H1 (cell line): ENCODE measurements at regions not wholly inside any gene's neighbourhood (a gene's known extent, or its start where the extent isn't known, plus 50 kb on each side); places are given as distances from the start of the nearest gene placed in this dataset.

Experiments used
- CTCF ChIA-PET: fragments of 300-600 bp; sonication (Branson Sonifier 250); formaldehyde crosslinking; loops from one replicate; lab custom pipeline; 2021; ENCODE audit not compliant: partially characterized antibody; lab: Charles Lee
- POLR2A ChIA-PET: fragments of 300-600 bp; sonication (Branson Sonifier 250); formaldehyde crosslinking; loops from one replicate; lab custom pipeline; 2021; ENCODE audit warnings: inconsistent platforms; ENCODE audit not compliant: partially characterized antibody; lab: Charles Lee
- DNase-seq, 2 experiments: peaks; one replicate each; pipeline versions ENCODE4 v3.0.0 to v3.0.0-alpha.2; 2010 to 2022; ENCODE audit warnings: low spot score in 2 of 2, low read depth in 1 of 2, mixed read lengths in 1 of 2
- FAIRE-seq: peaks from 2 replicates; lab custom pipeline; 2011; peaks lifted over from hg19 to GRCh38; lab: Jason Lieb, UNC
- H2AFZ ChIP-seq: 2 replicates; pipeline ENCODE4 v1.8.1; 2012; ENCODE audit warnings: low read length, inconsistent platforms
- H2AK5ac ChIP-seq: 2 replicates; pipeline ENCODE4 v1.6.1; 2013; ENCODE audit warnings: low read depth, low read length
- H2BK120ac ChIP-seq: replicated peaks from 2 replicates; pipeline ENCODE3; 2013; ENCODE audit warnings: low read depth, low read length, inconsistent platforms
- H2BK12ac ChIP-seq: 2 replicates; pipeline ENCODE4 v1.6.1; 2013; ENCODE audit warnings: low read depth, low read length
- H2BK15ac ChIP-seq: 2 replicates; pipeline ENCODE4 v1.6.1; 2013; ENCODE audit warnings: low read length
- H2BK20ac ChIP-seq: 2 replicates; pipeline ENCODE4 v1.6.1; 2013; ENCODE audit warnings: low read length
- H2BK5ac ChIP-seq: 2 replicates; pipeline ENCODE4 v1.6.1; 2013; ENCODE audit warnings: low read depth, low read length
- H3K14ac ChIP-seq: 2 replicates; pipeline ENCODE4 v1.6.1; 2013; ENCODE audit warnings: inconsistent platforms; ENCODE audit not compliant: insufficient read length
- H3K18ac ChIP-seq: 2 replicates; pipeline ENCODE4 v1.6.1; 2013; ENCODE audit warnings: low read length; ENCODE audit errors: extremely low read depth
- H3K23ac ChIP-seq: 2 replicates; pipeline ENCODE4 v1.6.1; 2013; ENCODE audit warnings: inconsistent platforms; ENCODE audit not compliant: insufficient read length
- H3K23me2 ChIP-seq: 2 replicates; pipeline ENCODE4 v1.6.1; 2013; ENCODE audit warnings: low read depth, low read length
- H3K27ac ChIP-seq: 2 replicates; pipeline ENCODE4 v1.6.1; 2011; ENCODE audit warnings: low read depth, low read length, inconsistent platforms
- H3K27me3 ChIP-seq, 4 experiments: replicated peaks in 1 of 4; 1 replicate in 1 of 4; 2 replicates in 3 of 4; pipeline versions ENCODE4 v1.6.1 to v1.8.1; 2011 to 2013; ENCODE audit warnings: low read length in 3 of 4, mild to moderate bottlenecking in 3 of 4, inconsistent platforms in 2 of 4, mixed read lengths in 2 of 4, moderate library complexity in 1 of 4; ENCODE audit not compliant: control insufficient read depth in 3 of 4, insufficient read depth in 3 of 4; ENCODE audit errors: extremely low read depth in 1 of 4
- H3K36me3 ChIP-seq, 4 experiments: 2 replicates each; pipeline versions ENCODE4 v1.6.1 to v1.8.1; 2011 to 2013; ENCODE audit warnings: mild to moderate bottlenecking in 4 of 4, low read length in 3 of 4, moderate library complexity in 2 of 4, control low read depth in 1 of 4, inconsistent platforms in 1 of 4; ENCODE audit not compliant: insufficient read depth in 4 of 4, control insufficient read depth in 2 of 4
- H3K4ac ChIP-seq: replicated peaks from 2 replicates; pipeline ENCODE3; 2013; ENCODE audit warnings: low read length, low read depth, mixed read lengths, inconsistent platforms; ENCODE audit not compliant: insufficient read length
- H3K4me1 ChIP-seq, 4 experiments: replicated peaks in 1 of 4; 1 replicate in 1 of 4; 2 replicates in 3 of 4; pipeline versions ENCODE4 v1.6.1 to v1.8.1; 2011 to 2013; ENCODE audit warnings: low read length in 3 of 4, inconsistent platforms in 2 of 4, mixed read lengths in 1 of 4; ENCODE audit not compliant: insufficient read depth in 4 of 4, control insufficient read depth in 3 of 4
- H3K4me2 ChIP-seq, 2 experiments: 2 replicates each; pipeline versions ENCODE4 v1.6.1 to v1.8.1; 2011 to 2013; ENCODE audit warnings: low read depth in 2 of 2, low read length in 2 of 2, control low read depth in 1 of 2, inconsistent platforms in 1 of 2, mild to moderate bottlenecking in 1 of 2; ENCODE audit not compliant: insufficient read depth in 1 of 2
- H3K4me3 ChIP-seq, 4 experiments: fragments of 200-600, 300-600 bp in 1 of 4; sonication (generic), shearing (Covaris generic), sonication (Bioruptor Twin) in 1 of 4; 2 replicates each; pipeline versions ENCODE4 v1.5.1 to v1.8.1; 2011 to 2016; ENCODE audit warnings: low read length in 4 of 4, low read depth in 3 of 4, control low read depth in 2 of 4, inconsistent platforms in 2 of 4, mild to moderate bottlenecking in 2 of 4, mixed read lengths in 1 of 4, moderate library complexity in 1 of 4; ENCODE audit not compliant: insufficient read depth in 2 of 4; ENCODE audit errors: extremely low read depth in 1 of 4
- H3K56ac ChIP-seq: replicated peaks from 2 replicates; pipeline ENCODE3; 2013; ENCODE audit warnings: low read depth, mild to moderate bottlenecking, mixed read lengths, low read length, inconsistent platforms; ENCODE audit not compliant: insufficient read length
- H3K79me1 ChIP-seq: 2 replicates; pipeline ENCODE4 v1.6.1; 2013; ENCODE audit warnings: low read depth, low read length, control low read depth
- H3K79me2 ChIP-seq, 2 experiments: 2 replicates each; pipeline versions ENCODE4 v1.6.1 to v1.8.1; 2012 to 2013; ENCODE audit warnings: low read length in 2 of 2, mild to moderate bottlenecking in 2 of 2, inconsistent platforms in 1 of 2; ENCODE audit not compliant: insufficient read depth in 2 of 2, control insufficient read depth in 1 of 2
- H3K9ac ChIP-seq, 4 experiments: replicated peaks in 1 of 4; 1 replicate in 1 of 4; 2 replicates in 3 of 4; pipeline versions ENCODE4 v1.6.1 to v1.8.1; 2011 to 2013; ENCODE audit warnings: low read depth in 3 of 4, low read length in 3 of 4, control low read depth in 2 of 4, mild to moderate bottlenecking in 2 of 4, moderate library complexity in 2 of 4, inconsistent platforms in 1 of 4; ENCODE audit errors: extremely low read depth in 1 of 4
- H3K9me3 ChIP-seq, 2 experiments: 2 replicates each; pipeline versions ENCODE4 v1.6.1 to v1.8.1; 2012 to 2013; ENCODE audit warnings: mild to moderate bottlenecking in 2 of 2, moderate library complexity in 2 of 2, control low read depth in 1 of 2, inconsistent platforms in 1 of 2, low read depth in 1 of 2, low read length in 1 of 2, mixed read lengths in 1 of 2; ENCODE audit not compliant: insufficient read depth in 2 of 2
- H4K20me1 ChIP-seq, 2 experiments: replicated peaks in 1 of 2; 2 replicates each; pipeline versions ENCODE3 to v1.8.1; 2011 to 2013; ENCODE audit warnings: inconsistent platforms in 2 of 2, low read length in 2 of 2, mild to moderate bottlenecking in 1 of 2; ENCODE audit not compliant: insufficient read depth in 2 of 2, control insufficient read depth in 1 of 2
- H4K5ac ChIP-seq: 2 replicates; pipeline ENCODE4 v1.6.1; 2013; ENCODE audit warnings: low read length, low read depth, mixed read lengths, inconsistent platforms; ENCODE audit not compliant: insufficient read length
- H4K8ac ChIP-seq: 2 replicates; pipeline ENCODE4 v1.8.0; 2013; ENCODE audit warnings: mild to moderate bottlenecking, moderate library complexity, low read length, inconsistent platforms; ENCODE audit not compliant: insufficient read depth; ENCODE audit errors: extremely low read depth
- H4K91ac ChIP-seq: replicated peaks from 2 replicates; pipeline ENCODE3; 2013; ENCODE audit warnings: low read length, mixed read lengths, inconsistent platforms; ENCODE audit not compliant: insufficient read length
- ASH2L ChIP-seq: fragments of 200-600, 300-600 bp; sonication (generic); IDR thresholded peaks from one replicate; pipeline ENCODE4 v1.7.1; 2017; ENCODE audit warnings: low read length
- CBX8 ChIP-seq: fragments of 300-800, 300-1000 bp; sonication (generic); IDR thresholded peaks from 2 replicates; pipeline ENCODE4 v1.7.1; 2016; ENCODE audit warnings: low read depth, low read length, borderline replicate concordance
- EGR1 ChIP-seq: IDR thresholded peaks from 2 replicates; pipeline ENCODE4 v1.6.1; 2011; ENCODE audit warnings: low read depth, low read length, borderline replicate concordance
- GABPA ChIP-seq: IDR thresholded peaks from 2 replicates; pipeline ENCODE4 v1.6.1; 2011; ENCODE audit warnings: mild to moderate bottlenecking, low read length, moderate library complexity, borderline replicate concordance; ENCODE audit not compliant: insufficient read depth
- HDAC2 ChIP-seq, 2 experiments: fragments of 300-600 bp in 1 of 2; sonication (generic) in 1 of 2; IDR thresholded peaks; 2 replicates each; pipeline ENCODE4 v1.6.1; 2011 to 2012; ENCODE audit warnings: low read depth in 2 of 2, low read length in 2 of 2, mild to moderate bottlenecking in 2 of 2, moderate library complexity in 2 of 2, borderline replicate concordance in 1 of 2, inconsistent platforms in 1 of 2
- JUND ChIP-seq: IDR thresholded peaks from 2 replicates; pipeline ENCODE4 v1.6.1; 2011; ENCODE audit warnings: mild to moderate bottlenecking, improper control_type of control experiment, low read length
- SAP30 ChIP-seq: fragments of 300-600 bp; sonication (generic); IDR thresholded peaks from 2 replicates; pipeline ENCODE4 v1.7.1; 2012; ENCODE audit warnings: low read length, moderate library complexity, mild to moderate bottlenecking, inconsistent platforms; ENCODE audit not compliant: insufficient read depth, insufficient replicate concordance
- SIN3A ChIP-seq, 2 experiments: IDR thresholded peaks in 1 of 2; conservative IDR thresholded peaks in 1 of 2; 2 replicates each; pipeline ENCODE4 v1.6.1; 2011 to 2012; ENCODE audit warnings: low read length in 2 of 2, improper control_type of control experiment in 1 of 2, low read depth in 1 of 2, mild to moderate bottlenecking in 1 of 2
- SIRT6 ChIP-seq: IDR thresholded peaks from one replicate; pipeline ENCODE4 v1.7.1; 2012; ENCODE audit warnings: low read length, inconsistent platforms
- WGBS, 2 experiments: shearing (Covaris generic) in 1 of 2; methylation state at CpG; one replicate each; pipeline versions ENCODE4 v1.1.6 to v1.1.7; 2013 to 2015; ENCODE audit warnings: low lambda C conversion rate in 2 of 2, mixed read lengths in 2 of 2, inconsistent platforms in 1 of 2, low coverage in 1 of 2, missing lambda C conversion rate in 1 of 2; ENCODE audit not compliant: insufficient replicate concordance in 2 of 2, insufficient coverage in 1 of 2, insufficient read length in 1 of 2; ENCODE audit errors: extremely low coverage in 1 of 2, missing lambda C conversion rate in 1 of 2; 5-methylcytosine and 5-hydroxymethylcytosine counted together
- TF ChIP-seq, protein P1 (sequence below): IDR thresholded peaks from 2 replicates; pipeline ENCODE4 v1.6.1; 2012; ENCODE audit warnings: inconsistent platforms

DNA sequence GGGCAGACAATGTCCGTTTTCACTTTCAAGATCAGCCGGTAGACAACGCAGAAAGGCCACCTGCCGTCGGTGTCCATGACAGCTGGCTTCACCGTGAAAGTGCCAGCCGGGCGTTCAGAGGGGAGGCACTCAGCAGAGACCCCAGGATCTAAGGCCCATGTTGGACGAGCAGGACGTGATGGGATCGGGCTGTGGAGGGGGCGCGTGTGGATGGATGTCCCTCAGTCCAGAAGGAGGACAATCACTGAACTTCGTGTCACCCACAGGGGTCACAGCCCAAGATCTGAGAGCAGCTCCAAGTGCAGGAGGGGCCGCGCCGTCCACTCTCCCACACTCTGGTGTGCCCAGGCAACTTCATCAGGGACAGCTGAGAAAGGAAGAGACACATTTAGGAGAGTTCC, 164.4 kb downstream of the BRD1 start:
- Histone ChIP-seq H2BK5ac (no peak overlapping the region), H3K79me2 (no peaks in the 10 kb centered on the region), H3K23me2 (no peaks in the 10 kb centered on the region), H4K5ac (no peak overlapping the region), H3K4me1 (peaks cover 0 to 3% (median 1%) of the 10 kb centered on the region in 4 experiments; a peak in 4 of 7 replicates), H2BK12ac (no peak overlapping the region), H3K9me3 (no peaks in the 10 kb centered on the region; a peak in 1 of 4 replicates), H2BK15ac (no peak overlapping the region), H3K79me1 (no peaks in the 10 kb centered on the region), H2BK20ac (no peak overlapping the region), H3K56ac (no peak overlapping the region), H3K4me3 (no peak overlapping the region), H3K14ac (no peak overlapping the region), H3K18ac (no peak overlapping the region), H3K4me2 (no peak overlapping the region), H2BK120ac (no peak overlapping the region), H3K27me3 (0 out of 7 replicates have a peak, but pooled peaks cover 0 to 4% (median 1%) of the 10 kb centered on the region in 4 experiments), H4K91ac (no peak overlapping the region), H3K9ac (no peak overlapping the region; a peak in 1 of 7 replicates), H3K4ac (no peak overlapping the region), H2AK5ac (0 out of 2 replicates have a peak overlapping the region, but pooled peaks have one; percentile 24), H2AFZ (no peak overlapping the region), H3K23ac (no peak overlapping the region), H4K8ac (no peak overlapping the region; the same call in 1 of the 2 replicates), H4K20me1 (no peaks in the 10 kb centered on the region), H3K36me3 (no peaks in the 10 kb centered on the region), H3K27ac (no peak overlapping the region)
- DNase-seq (no peak), FAIRE-seq (no peak)
- TF ChIP-seq ASH2L = no peak
- TF ChIP-seq CBX8 = no peak
- TF ChIP-seq GABPA = no peak
- no peak for TF ChIP-seq SAP30
- no peak for TF ChIP-seq EGR1
- TF ChIP-seq, protein P1, sequence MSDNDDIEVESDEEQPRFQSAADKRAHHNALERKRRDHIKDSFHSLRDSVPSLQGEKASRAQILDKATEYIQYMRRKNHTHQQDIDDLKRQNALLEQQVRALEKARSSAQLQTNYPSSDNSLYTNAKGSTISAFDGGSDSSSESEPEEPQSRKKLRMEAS = no peak
- TF ChIP-seq JUND = no peak
- TF ChIP-seq HDAC2 (IDR thresholded peaks at IDR 0.05; ENCODE audit: borderline replicate concordance in 1 of 2, low read depth in 2 of 2, low read length in 2 of 2) = no peak
- TF ChIP-seq SIN3A (conservative IDR thresholded peaks at IDR 0.05 in 1 of 2, IDR thresholded peaks at IDR 0.05 in 1 of 2; ENCODE audit: low read depth in 1 of 2, low read length in 2 of 2) = no peak
- TF ChIP-seq SIRT6 = no peak
- 89% methylated on average over 14 of the region's 17 CpGs; no CpG with 5 or more reads in 1 of the 2 experiments for WGBS, 2 experiments
- ChIA-PET POLR2A (interaction anchor here (0.6 kb wide), 1 partner anchor 18 kb away, joined by 5 read pairs; no protein-coding TSS in a partner anchor), CTCF (interaction anchor here (0.5 to 1.1 kb wide), 3 partner anchors 38 to 179 kb away, joined by 3 to 5 read pairs (median 4); no protein-coding TSS in a partner anchor)
